GM12872 (cell line): ENCODE measurements at regions not wholly inside any gene's neighbourhood (a gene's known extent, or its start where the extent isn't known, plus 50 kb on each side); places are given as distances from the start of the nearest gene placed in this dataset.

Experiments
- TF ChIP-seq, protein P1 (sequence below): IDR thresholded peaks from 3 replicates; pipeline ENCODE4 v1.5.1; 2011; ENCODE audit warnings: low read depth, mild to moderate bottlenecking, low read length, moderate library complexity; ENCODE audit not compliant: insufficient read depth

DNA sequence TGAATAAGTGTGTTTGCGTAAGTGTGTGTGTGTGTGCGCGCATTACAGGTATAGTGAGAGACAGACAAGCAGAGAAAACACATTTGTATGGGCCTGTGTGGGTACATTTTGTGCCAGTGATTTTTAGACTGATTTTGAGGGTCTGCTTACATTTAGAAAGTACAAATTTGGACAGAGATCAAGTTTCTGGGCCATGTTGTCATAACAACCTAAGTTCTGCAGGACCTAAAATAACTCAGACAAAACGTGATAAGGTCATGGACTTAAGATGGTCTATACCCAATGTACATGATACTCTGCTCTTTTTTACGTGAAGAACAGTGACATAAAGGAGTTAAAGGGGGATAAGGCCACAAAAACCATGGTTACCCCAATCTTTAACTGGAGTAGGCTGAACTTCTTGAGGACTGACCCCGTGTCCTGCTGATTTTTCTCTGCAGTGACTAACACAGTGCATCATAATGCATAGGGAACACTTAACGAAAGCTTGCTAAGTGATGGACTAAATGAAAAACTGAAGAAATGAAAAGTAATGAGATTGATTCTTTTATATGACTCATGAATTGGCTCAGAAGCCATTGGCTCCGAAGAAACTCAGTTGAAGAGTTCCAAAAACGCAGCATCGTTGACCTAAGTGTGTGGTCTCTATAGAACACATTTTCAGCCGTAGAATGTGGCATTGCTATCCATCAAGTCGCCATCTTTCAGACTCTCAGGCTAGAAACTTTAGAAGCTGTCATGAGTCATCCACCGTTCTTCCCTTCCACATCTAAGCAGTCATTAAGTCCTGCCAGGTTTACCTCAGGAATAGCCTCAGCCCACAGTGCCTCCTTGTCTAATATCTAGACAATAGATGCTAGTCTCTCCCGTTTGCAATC lies 61.6 kb upstream of the NCOA1 start:
- TF ChIP-seq, protein P1, sequence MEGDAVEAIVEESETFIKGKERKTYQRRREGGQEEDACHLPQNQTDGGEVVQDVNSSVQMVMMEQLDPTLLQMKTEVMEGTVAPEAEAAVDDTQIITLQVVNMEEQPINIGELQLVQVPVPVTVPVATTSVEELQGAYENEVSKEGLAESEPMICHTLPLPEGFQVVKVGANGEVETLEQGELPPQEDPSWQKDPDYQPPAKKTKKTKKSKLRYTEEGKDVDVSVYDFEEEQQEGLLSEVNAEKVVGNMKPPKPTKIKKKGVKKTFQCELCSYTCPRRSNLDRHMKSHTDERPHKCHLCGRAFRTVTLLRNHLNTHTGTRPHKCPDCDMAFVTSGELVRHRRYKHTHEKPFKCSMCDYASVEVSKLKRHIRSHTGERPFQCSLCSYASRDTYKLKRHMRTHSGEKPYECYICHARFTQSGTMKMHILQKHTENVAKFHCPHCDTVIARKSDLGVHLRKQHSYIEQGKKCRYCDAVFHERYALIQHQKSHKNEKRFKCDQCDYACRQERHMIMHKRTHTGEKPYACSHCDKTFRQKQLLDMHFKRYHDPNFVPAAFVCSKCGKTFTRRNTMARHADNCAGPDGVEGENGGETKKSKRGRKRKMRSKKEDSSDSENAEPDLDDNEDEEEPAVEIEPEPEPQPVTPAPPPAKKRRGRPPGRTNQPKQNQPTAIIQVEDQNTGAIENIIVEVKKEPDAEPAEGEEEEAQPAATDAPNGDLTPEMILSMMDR, result no peak

DNA sequence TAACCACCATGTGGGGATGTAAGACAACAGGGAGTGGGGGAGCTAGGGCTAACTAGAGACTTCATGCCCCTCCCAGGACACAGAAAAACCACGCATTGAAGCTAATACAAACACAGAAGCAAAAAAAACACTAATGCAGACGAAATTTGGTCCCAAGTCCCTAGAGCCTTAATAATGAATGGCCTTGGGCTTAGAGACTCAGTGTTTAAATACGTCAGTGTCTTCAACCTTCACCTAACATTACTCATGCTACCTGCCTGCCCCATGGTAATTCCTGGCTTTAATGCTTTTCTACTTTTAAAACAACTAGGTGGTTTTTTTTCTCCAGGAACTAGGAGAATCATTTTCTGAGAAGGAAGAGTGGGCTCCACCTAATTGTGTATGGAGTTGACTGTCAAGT lies 64.1 kb upstream of the ITSN2 start:
- TF ChIP-seq, protein P1, result no peak

DNA sequence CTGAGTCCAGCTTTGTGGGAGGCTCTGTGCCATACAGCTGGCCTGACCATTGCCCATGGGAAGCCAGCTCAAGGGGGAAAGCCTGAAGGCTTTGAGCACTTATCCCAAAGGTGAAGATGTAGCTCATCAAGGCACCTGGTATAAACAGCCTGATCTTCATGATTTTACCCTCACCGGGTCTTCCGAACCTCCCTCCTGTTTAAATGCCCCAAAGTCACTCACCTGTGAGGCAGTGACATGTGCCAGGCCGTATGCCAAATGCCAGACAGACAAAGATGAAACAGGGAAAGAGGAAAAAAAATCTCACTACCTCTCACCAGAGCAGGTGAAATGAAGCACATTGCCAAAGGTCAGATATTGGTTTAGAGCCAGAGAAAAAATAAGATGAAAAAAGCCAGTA lies 62.8 kb upstream of the ITSN2 start:
- TF ChIP-seq, protein P1, result no peak

DNA sequence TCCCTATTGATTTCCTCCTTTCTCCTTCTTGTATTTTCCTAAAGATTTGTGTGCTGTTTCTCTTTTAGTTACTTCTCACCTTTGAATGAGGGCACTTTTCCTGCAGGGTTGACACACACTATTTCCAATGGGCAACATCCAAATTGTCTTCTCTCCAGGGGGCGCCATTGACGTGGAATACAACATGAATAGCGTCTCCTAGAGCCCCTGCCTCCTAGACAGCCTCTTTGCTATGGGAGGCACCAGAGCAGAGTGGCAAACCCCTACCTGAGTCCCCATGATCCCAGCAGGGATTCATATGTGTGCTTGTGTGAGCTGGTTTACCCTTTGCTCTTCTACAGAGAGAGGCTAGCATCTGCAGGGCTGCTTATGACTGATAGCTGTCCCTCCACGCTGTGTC lies 61.3 kb upstream of the ITSN2 start:
- TF ChIP-seq, protein P1, result peak; percentile 69

DNA sequence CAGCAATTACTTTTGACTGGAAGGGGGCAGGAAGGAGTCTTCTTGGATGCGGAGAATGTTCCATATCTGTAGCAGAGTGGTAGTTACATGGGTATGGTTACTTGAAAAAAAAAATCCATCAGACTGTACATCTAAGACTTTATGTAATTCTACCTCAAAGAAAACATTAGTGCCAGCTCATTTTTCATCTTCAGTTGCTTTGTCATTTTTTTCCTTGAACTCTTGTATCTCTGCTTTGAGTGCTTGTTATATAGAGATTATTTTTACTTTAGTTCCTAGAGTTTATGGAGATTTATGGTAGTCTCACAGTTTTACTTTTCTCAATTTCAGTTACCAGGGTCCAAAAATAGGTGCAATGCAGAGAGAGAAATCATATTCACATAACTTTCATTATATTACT lies 60.0 kb upstream of the ITSN2 start:
- TF ChIP-seq, protein P1, result no peak

DNA sequence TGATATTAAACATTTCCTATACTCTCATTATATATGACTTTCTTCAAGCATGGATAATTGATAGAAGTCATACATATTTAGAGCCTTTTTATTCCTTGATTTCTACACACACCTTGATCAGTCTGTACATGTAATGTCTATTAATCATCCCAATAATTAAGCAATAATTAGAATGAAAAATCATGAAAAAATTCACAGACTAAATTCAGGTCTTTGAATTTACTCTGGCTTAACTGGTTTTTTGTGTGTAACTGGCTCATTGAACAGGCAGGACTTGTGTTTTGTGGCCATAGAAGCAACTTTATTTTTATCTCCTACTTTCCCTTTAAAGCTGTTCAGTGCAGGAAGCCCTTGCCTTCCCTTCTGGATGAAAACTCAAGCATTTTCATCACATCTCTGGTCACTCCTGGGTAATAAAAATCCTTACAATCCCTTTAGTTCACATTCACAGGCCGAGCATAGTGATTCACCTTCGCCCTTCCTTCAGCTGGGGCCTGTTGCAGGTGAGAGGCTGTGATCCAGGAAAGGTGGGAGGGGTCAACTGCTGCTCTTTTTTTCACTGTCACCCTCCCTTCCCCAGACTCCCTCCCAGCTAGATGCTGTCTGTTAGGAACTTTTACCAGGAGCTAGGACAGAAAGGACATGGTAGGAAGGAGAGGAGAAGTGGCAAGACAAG lies 58.0 kb upstream of the ITSN2 start:
- TF ChIP-seq, protein P1, result no peak

DNA sequence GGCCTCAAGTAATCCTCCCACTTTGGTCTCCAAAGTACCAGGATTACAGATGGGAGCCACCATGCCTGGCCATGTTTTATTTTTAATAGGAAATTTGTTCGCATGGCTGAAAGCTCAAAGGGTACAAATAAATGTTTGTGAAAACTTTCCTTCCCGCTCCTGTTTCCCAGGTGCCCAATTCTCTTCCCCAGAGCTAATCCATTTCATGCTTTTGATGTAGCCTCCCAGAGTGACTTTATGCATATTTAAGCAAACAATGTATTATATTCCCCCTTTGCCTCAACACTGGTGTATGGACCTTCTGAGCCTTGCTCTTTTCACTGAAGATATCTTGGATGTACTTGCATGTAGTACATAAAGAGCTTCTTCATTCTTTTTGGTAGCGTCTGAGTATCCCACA lies 52.5 kb upstream of the ITSN2 start:
- TF ChIP-seq, protein P1, result no peak
